Naive thymus-derived CD4-positive, alpha-beta T cell (primary cell): ENCODE measurements at regions not wholly inside any gene's neighbourhood (a gene's known extent, or its start where the extent isn't known, plus 50 kb on each side); places are given as distances from the start of the nearest gene placed in this dataset.

Source experiments
- ATAC-seq: fragments of 150-1000 bp; cut with Tn5 transposase; 2 replicates; pipeline ENCODE4 v1.10.0; 2021; ENCODE audit warnings: mild to moderate bottlenecking, moderate library complexity
- CTCF ChIA-PET: fragments of 350-600 bp; sonication (Branson Sonifier 250); formaldehyde crosslinking; loops from one replicate; lab custom pipeline; 2021; ENCODE audit warnings: antibody characterized with exemption; lab: Charles Lee
- POLR2A ChIA-PET: fragments of 350-600 bp; sonication (Branson Sonifier 250); formaldehyde crosslinking; loops from one replicate; lab custom pipeline; 2021; ENCODE audit warnings: antibody characterized with exemption, inconsistent platforms; lab: Charles Lee
- DNase-seq, 9 donors: peaks; one replicate each; pipeline versions ENCODE4 v3.0.0 to v3.0.0-alpha.2; 2020 to 2022; ENCODE audit warnings: mixed read lengths in 1 of 9
- H3K27ac ChIP-seq: one replicate; pipeline ENCODE4 v1.7.0; 2013; ENCODE audit warnings: mild to moderate bottlenecking, low read depth, low read length, moderate library complexity
- H3K27me3 ChIP-seq, 2 donors: one replicate each; pipeline ENCODE4 v1.7.0; 2013; ENCODE audit warnings: low read length in 2 of 2, mild to moderate bottlenecking in 2 of 2, moderate library complexity in 2 of 2; ENCODE audit not compliant: control insufficient read depth in 2 of 2, insufficient read depth in 2 of 2
- H3K36me3 ChIP-seq, 3 experiments: 1 replicate in 2 of 3; 2 replicates in 1 of 3; pipeline ENCODE4 v1.7.0; 2013; ENCODE audit warnings: low read length in 3 of 3, mild to moderate bottlenecking in 3 of 3, moderate library complexity in 1 of 3; ENCODE audit not compliant: insufficient read depth in 3 of 3, control insufficient read depth in 2 of 3
- H3K4me1 ChIP-seq, 2 donors: one replicate each; pipeline ENCODE4 v1.7.0; 2013; ENCODE audit warnings: low read length in 2 of 2, mild to moderate bottlenecking in 2 of 2, moderate library complexity in 1 of 2; ENCODE audit not compliant: control insufficient read depth in 2 of 2, insufficient read depth in 2 of 2
- H3K4me3 ChIP-seq: 2 replicates; pipeline ENCODE4 v1.7.0; 2013; ENCODE audit warnings: mild to moderate bottlenecking, low read length
- H3K9me3 ChIP-seq, 3 experiments: 1 replicate in 2 of 3; 2 replicates in 1 of 3; pipeline ENCODE4 v1.7.0; 2013; ENCODE audit warnings: low read length in 3 of 3; ENCODE audit not compliant: control insufficient read depth in 2 of 3
- H3K27ac Mint-ChIP-seq, 9 donors: one replicate each; pipeline ENCODE4 v1.8.0; 2020 to 2022; ENCODE audit warnings: mixed read lengths in 9 of 9, mild to moderate bottlenecking in 8 of 9, moderate library complexity in 5 of 9, inconsistent platforms in 2 of 9
- H3K27me3 Mint-ChIP-seq, 5 donors: one replicate each; pipeline ENCODE4 v1.8.0; 2021 to 2022; ENCODE audit warnings: mixed read lengths in 5 of 5, mild to moderate bottlenecking in 1 of 5
- H3K36me3 Mint-ChIP-seq, 5 donors: one replicate each; pipeline ENCODE4 v1.8.0; 2020 to 2022; ENCODE audit warnings: mixed read lengths in 5 of 5, mild to moderate bottlenecking in 3 of 5, inconsistent platforms in 1 of 5
- H3K4me1 Mint-ChIP-seq, 7 donors: one replicate each; pipeline ENCODE4 v1.8.0; 2020 to 2022; ENCODE audit warnings: mixed read lengths in 7 of 7, mild to moderate bottlenecking in 3 of 7, inconsistent platforms in 1 of 7
- H3K4me3 Mint-ChIP-seq, 10 donors: one replicate each; pipeline ENCODE4 v1.8.0; 2020 to 2022; ENCODE audit warnings: mild to moderate bottlenecking in 10 of 10, mixed read lengths in 10 of 10, moderate library complexity in 6 of 10, inconsistent platforms in 2 of 10
- H3K9me3 Mint-ChIP-seq, 11 donors: one replicate each; pipeline ENCODE4 v1.8.0; 2020 to 2022; ENCODE audit warnings: mixed read lengths in 11 of 11, mild to moderate bottlenecking in 4 of 11, inconsistent platforms in 1 of 11, moderate library complexity in 1 of 11
- intact Hi-C, 2 donors: fragments of 100-400 bp; cut with micrococcal nuclease; formaldehyde crosslinking; loops; one replicate each; pipeline ENCODE4 v1.15.1; 2023

DNA sequence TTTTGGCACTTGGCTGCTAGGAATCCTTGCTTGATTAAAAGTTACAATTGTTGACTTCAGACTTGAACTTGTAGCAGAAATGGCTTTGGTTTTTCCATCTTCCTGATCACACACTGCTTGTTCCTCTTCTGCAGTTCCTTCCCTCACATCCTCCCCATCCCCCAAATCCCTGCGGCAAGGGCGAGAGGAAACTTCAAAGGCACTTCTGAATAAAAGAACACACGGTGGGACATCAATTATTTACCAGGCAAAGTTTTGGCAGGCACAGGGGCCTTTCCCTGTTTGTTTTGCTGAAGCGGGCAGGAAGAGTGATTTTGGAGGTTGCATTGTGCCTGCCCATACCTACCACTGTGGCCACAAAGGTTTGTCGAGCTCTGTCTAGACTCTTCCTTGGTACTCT lies 260.9 kb downstream of the KIF4B start:
- Histone ChIP-seq H3K27me3 (no peaks in the 10 kb centered on the region), H3K4me3 (no peak overlapping the region), H3K9me3 (no peaks in the 10 kb centered on the region), H3K36me3 (no peaks in the 10 kb centered on the region), H3K27ac (no peak overlapping the region), H3K4me1 (no peaks in the 10 kb centered on the region)
- no peak for ATAC-seq
- no peak overlapping the region for H3K4me3 Mint-ChIP-seq
- DNase-seq = no peak
- ChIA-PET CTCF (no interaction called here), POLR2A (no interaction called here)
- intact Hi-C loops = no loop called here
- H3K9me3 Mint-ChIP-seq = peaks cover 0 to 7% (median 1%) of the 10 kb centered on the region in 11 donors
- H3K4me1 Mint-ChIP-seq = no peaks in the 10 kb centered on the region
- H3K36me3 Mint-ChIP-seq = no peaks in the 10 kb centered on the region
- H3K27ac Mint-ChIP-seq = no peak overlapping the region
- H3K27me3 Mint-ChIP-seq = peaks cover 0 to 11% (median 4%) of the 10 kb centered on the region in 5 donors

- Mint-ChIP-seq H3K9me3 (peaks cover 0 to 7% (median 1%) of the 10 kb centered on the region in 11 donors), H3K27me3 (peaks cover 0 to 9% (median 4%) of the 10 kb centered on the region in 5 donors), H3K36me3 (no peaks in the 10 kb centered on the region), H3K27ac (no peak overlapping the region), H3K4me1 (no peaks in the 10 kb centered on the region), H3K4me3 (no peak overlapping the region)
- CTCF ChIA-PET = no interaction called here
- Histone ChIP-seq H3K27ac (no peak overlapping the region), H3K27me3 (no peaks in the 10 kb centered on the region), H3K9me3 (no peaks in the 10 kb centered on the region), H3K4me3 (no peak overlapping the region), H3K36me3 (no peaks in the 10 kb centered on the region), H3K4me1 (no peaks in the 10 kb centered on the region)
- DNase-seq = no peak
- POLR2A ChIA-PET = no interaction called here
- no peak for ATAC-seq
- intact Hi-C loops = no loop called here
Measured at GRCh38 chr5:155275222-155275621, 261.7 kb downstream of the KIF4B start.

DNA sequence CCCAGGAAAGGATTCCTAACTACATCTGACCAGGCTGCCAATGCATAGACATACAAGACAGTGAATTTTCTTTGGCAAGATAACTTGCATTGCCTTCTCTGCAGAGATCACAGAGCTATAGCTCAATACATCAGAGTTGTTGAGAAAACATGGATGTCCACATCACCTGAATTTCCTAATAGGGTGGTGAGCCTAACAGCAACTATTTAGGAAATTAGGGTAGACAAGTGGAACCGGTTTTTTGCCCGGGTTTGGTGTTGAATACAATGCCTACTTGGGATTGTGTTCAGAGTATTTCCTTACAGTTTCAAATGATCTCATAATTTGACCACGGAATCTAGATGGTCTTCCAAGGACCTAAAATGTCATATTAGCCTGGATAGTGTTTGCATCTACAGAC lies 262.7 kb downstream of the KIF4B start:
- intact Hi-C loops = no loop called here
- CTCF ChIA-PET = no interaction called here

DNA sequence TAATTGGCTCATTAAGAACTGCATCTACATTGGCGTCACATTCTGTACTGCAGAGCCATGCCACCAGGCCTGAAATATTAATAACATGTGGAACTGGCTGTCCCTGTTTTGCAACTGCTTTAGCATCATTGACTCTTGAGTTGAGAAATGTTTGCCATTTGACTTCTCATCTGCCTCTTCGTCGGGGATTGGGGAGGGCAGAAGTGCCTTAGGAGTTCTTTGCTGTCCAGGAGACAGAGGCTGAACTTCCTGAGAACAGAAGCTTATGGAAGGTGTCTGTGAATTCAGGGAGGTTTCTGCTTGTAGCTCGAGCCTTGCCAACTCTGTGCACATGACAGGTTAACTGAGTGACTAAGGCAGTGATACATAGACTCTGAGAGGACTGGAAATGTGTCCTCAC lies 265.0 kb downstream of the KIF4B start:
- intact Hi-C loops = no loop called here
- DNase-seq = no peak
- Mint-ChIP-seq H3K9me3 (peaks cover 0 to 9% (median 1%) of the 10 kb centered on the region in 11 donors), H3K4me3 (no peak overlapping the region), H3K4me1 (no peaks in the 10 kb centered on the region), H3K27me3 (peaks cover 0 to 17% (median 10%) of the 10 kb centered on the region in 5 donors), H3K36me3 (no peaks in the 10 kb centered on the region), H3K27ac (no peak overlapping the region)
- Histone ChIP-seq H3K9me3 (no peaks in the 10 kb centered on the region), H3K4me1 (no peaks in the 10 kb centered on the region), H3K27me3 (no peaks in the 10 kb centered on the region), H3K36me3 (no peaks in the 10 kb centered on the region), H3K27ac (no peak overlapping the region), H3K4me3 (no peak overlapping the region)
- POLR2A ChIA-PET = no interaction called here
- no peak for ATAC-seq
- CTCF ChIA-PET = no interaction called here

More for the DNA sequence above, 262.7 kb downstream of the KIF4B start:
- no peaks in the 10 kb centered on the region for H3K27me3 ChIP-seq
- Mint-ChIP-seq H3K4me1 (no peaks in the 10 kb centered on the region), H3K27ac (no peak overlapping the region), H3K9me3 (peaks cover 0 to 8% (median 1%) of the 10 kb centered on the region in 11 donors), H3K27me3 (peaks cover 0 to 10% (median 8%) of the 10 kb centered on the region in 5 donors), H3K36me3 (no peaks in the 10 kb centered on the region), H3K4me3 (no peak overlapping the region)
- POLR2A ChIA-PET = no interaction called here
- DNase-seq (no peak), ATAC-seq (no peak)
- no peak overlapping the region for H3K4me3 ChIP-seq
- no peaks in the 10 kb centered on the region for H3K36me3 ChIP-seq
- no peak overlapping the region for H3K27ac ChIP-seq
- no peaks in the 10 kb centered on the region for H3K9me3 ChIP-seq
- no peaks in the 10 kb centered on the region for H3K4me1 ChIP-seq

DNA sequence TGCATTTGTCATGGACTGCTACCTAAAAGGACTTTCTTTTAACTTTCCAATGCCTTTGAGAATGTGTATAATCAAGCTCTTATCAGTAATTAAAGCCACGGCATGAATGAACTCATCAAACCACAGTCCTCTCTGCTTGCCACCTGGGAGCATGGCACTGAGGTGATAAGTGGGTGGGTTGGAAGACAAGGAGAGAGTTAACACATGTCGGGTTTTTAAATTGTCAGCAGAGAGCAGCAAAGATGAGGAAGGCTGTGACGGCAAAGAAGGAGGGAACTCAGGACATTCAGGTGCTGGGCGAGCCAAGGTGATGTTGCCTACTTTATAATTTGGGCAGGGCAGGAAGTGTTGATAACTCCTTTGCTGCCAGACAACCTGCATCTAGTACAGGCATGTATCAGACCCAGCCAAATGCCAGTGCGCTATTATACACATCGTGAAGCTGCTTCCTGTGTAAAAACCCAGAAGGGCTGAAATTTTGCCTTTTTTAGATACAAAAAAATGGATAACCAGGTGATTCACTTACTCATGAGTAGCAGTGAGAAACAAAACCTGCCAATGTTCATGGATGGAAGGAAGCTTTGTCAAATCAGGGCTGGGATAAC lies 269.1 kb downstream of the KIF4B start:
- intact Hi-C loops = no loop called here
- H3K36me3 ChIP-seq = no peaks in the 10 kb centered on the region
- H3K4me1 Mint-ChIP-seq = peaks cover 0 to 2% (median 0%) of the 10 kb centered on the region in 7 donors
- ChIA-PET POLR2A (no interaction called here), CTCF (no interaction called here)
- H3K27ac ChIP-seq = no peak overlapping the region
- no peak for ATAC-seq
- no peaks in the 10 kb centered on the region for H3K4me1 ChIP-seq
- no peak overlapping the region for H3K27ac Mint-ChIP-seq
- no peaks in the 10 kb centered on the region for H3K9me3 ChIP-seq
- H3K27me3 Mint-ChIP-seq = peaks cover 0 to 32% (median 21%) of the 10 kb centered on the region in 5 donors
- no peak for DNase-seq
- peaks cover 0 to 14% (median 3%) of the 10 kb centered on the region in 11 donors for H3K9me3 Mint-ChIP-seq
- H3K4me3 ChIP-seq = no peak overlapping the region
- H3K36me3 Mint-ChIP-seq = no peaks in the 10 kb centered on the region
- H3K4me3 Mint-ChIP-seq = no peak overlapping the region
- H3K27me3 ChIP-seq = no peaks in the 10 kb centered on the region

DNA sequence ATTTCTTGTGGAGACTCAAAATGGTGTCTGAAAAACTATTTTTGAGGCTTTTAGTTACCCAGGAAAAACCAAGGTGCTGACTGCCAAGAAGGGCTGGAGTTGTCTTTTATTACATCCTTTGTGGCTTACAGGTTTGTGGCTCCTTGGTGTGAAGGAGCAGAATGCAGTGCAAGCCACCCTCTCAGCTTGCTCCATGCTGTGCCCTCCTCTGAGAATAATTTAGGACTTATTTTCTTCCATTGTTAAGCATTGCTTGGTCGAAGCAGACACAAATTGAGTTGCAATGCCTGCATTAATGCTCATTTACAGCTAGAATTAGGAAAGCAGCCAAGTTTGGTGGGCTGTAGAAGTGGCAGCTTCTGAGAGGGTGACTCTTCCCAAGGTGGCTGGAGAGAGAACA lies 272.2 kb downstream of the KIF4B start:
- Mint-ChIP-seq H3K4me1 (peaks cover 0 to 2% (median 0%) of the 10 kb centered on the region in 7 donors), H3K27me3 (peaks cover 0 to 32% (median 25%) of the 10 kb centered on the region in 5 donors), H3K9me3 (peaks cover 0 to 14% (median 4%) of the 10 kb centered on the region in 11 donors), H3K4me3 (no peak overlapping the region), H3K27ac (no peak overlapping the region), H3K36me3 (no peaks in the 10 kb centered on the region)
- no peak for DNase-seq
- no peaks in the 10 kb centered on the region for H3K27me3 ChIP-seq
- ATAC-seq = no peak
- ChIA-PET POLR2A (no interaction called here), CTCF (no interaction called here)
- no peaks in the 10 kb centered on the region for H3K36me3 ChIP-seq
- no peak overlapping the region for H3K27ac ChIP-seq
- intact Hi-C loops = no loop called here
- H3K9me3 ChIP-seq = no peaks in the 10 kb centered on the region
- H3K4me3 ChIP-seq = no peak overlapping the region
- H3K4me1 ChIP-seq = no peaks in the 10 kb centered on the region

DNA sequence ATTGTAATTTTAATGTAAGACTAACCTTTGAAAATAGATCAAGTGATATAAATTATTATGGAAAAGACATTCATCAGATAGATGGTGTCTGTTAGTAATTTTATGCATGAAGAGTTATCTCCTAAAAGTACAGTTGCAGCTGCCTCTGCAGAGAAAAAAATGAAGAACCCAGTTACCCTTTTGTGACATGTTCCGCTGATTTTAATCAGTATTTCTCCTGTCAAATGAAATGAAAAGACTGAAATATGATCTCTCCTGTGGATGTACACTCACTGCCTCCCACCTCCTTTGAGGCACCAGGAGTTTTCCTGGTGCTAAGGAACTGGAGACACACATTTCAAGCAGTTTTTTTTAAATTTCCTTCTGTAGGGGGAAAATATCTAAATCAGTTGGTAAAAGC lies 277.4 kb downstream of the KIF4B start:
- no peak for DNase-seq
- no peak for ATAC-seq
- Mint-ChIP-seq H3K9me3 (peaks cover 0 to 7% (median 2%) of the 10 kb centered on the region in 11 donors), H3K27me3 (peaks cover 0 to 19% (median 8%) of the 10 kb centered on the region in 5 donors), H3K36me3 (peaks cover 0 to 5% (median 0%) of the 10 kb centered on the region in 5 donors), H3K4me1 (peaks cover 0 to 2% (median 0%) of the 10 kb centered on the region in 7 donors), H3K27ac (no peak overlapping the region), H3K4me3 (no peak overlapping the region)
- H3K4me1 ChIP-seq = no peaks in the 10 kb centered on the region
- H3K27ac ChIP-seq = no peak overlapping the region
- no peak overlapping the region for H3K4me3 ChIP-seq
- ChIA-PET CTCF (no interaction called here), POLR2A (no interaction called here)
- no peaks in the 10 kb centered on the region for H3K27me3 ChIP-seq
- intact Hi-C loops = no loop called here
- H3K9me3 ChIP-seq = no peaks in the 10 kb centered on the region
- H3K36me3 ChIP-seq = no peaks in the 10 kb centered on the region
